Peyer's patch (tissue), 4 donors: ENCODE measurements at regions not wholly inside any gene's neighbourhood (a gene's known extent, or its start where the extent isn't known, plus 50 kb on each side); places are given as distances from the start of the nearest gene placed in this dataset.

Experiments used
- DNase-seq, 3 donors: peaks; one replicate each; pipeline ENCODE4 v3.0.0-alpha.2; 2017 to 2019
- H3K27ac ChIP-seq, 4 donors: fragments of 200-600 bp; sonication (generic); one replicate each; pipeline ENCODE4 v1.5.1; 2016 to 2019
- H3K27me3 ChIP-seq, 2 donors: fragments of 200-600 bp; sonication (generic); one replicate each; pipeline ENCODE4 v1.5.1; 2019
- H3K36me3 ChIP-seq, 3 donors: fragments of 200-600 bp; sonication (generic); one replicate each; pipeline ENCODE4 v1.5.1; 2016 to 2019
- H3K4me1 ChIP-seq, 4 donors: fragments of 200-600 bp; sonication (generic); one replicate each; pipeline ENCODE4 v1.5.1; 2016 to 2019
- H3K4me3 ChIP-seq, 4 donors: fragments of 200-600 bp; sonication (generic); 1 replicate in 3 of 4; 2 replicates in 1 of 4; pipeline ENCODE4 v1.5.1; 2016 to 2019; ENCODE audit warnings: mild to moderate bottlenecking in 1 of 4
- H3K9me3 ChIP-seq, 4 donors: fragments of 200-600 bp; sonication (generic); one replicate each; pipeline ENCODE4 v1.5.1; 2016 to 2019; ENCODE audit warnings: mild to moderate bottlenecking in 1 of 4
- CTCF ChIP-seq, 6 experiments: fragments of 450-650 bp in 4 of 6; fragments of 200-600 bp in 2 of 6; sonication (generic) in 1 of 6; IDR thresholded peaks; one replicate each; pipeline ENCODE4 v1.5.1; 2017 to 2019; ENCODE audit warnings: antibody characterized with exemption in 6 of 6, mild to moderate bottlenecking in 3 of 6, moderate library complexity in 1 of 6
- POLR2A ChIP-seq, 2 donors: fragments of 450-650 bp; IDR thresholded peaks; one replicate each; pipeline ENCODE4 v1.5.1; 2017; ENCODE audit warnings: antibody characterized with exemption in 2 of 2, mild to moderate bottlenecking in 2 of 2, moderate library complexity in 2 of 2

GRCh38 chrX:150199181-150199580 lies 163.9 kb upstream of the MAMLD1 start:
- TF ChIP-seq CTCF (IDR thresholded peaks at IDR 0.05), result no peak
- no peak for TF ChIP-seq POLR2A (IDR thresholded peaks at IDR 0.05)
- H3K27ac ChIP-seq, result no peak overlapping the region
- H3K4me1 ChIP-seq, result no peaks in the 10 kb centered on the region
- H3K36me3 ChIP-seq, result no peaks in the 10 kb centered on the region
- no peak overlapping the region for H3K4me3 ChIP-seq
- H3K27me3 ChIP-seq, result no peaks in the 10 kb centered on the region
- no peak for DNase-seq
- no peaks in the 10 kb centered on the region for H3K9me3 ChIP-seq

- no peak overlapping the region for H3K27ac ChIP-seq
- H3K36me3 ChIP-seq, result no peaks in the 10 kb centered on the region
- H3K4me3 ChIP-seq, result no peak overlapping the region
- no peak for DNase-seq
- TF ChIP-seq CTCF (IDR thresholded peaks at IDR 0.05) (no peak), POLR2A (IDR thresholded peaks at IDR 0.05) (no peak)
- H3K27me3 ChIP-seq, result no peaks in the 10 kb centered on the region
- H3K9me3 ChIP-seq, result no peaks in the 10 kb centered on the region
- no peaks in the 10 kb centered on the region for H3K4me1 ChIP-seq
Observed at GRCh38 chrX:150199803-150200202, 163.3 kb upstream of the MAMLD1 start.

- no peaks in the 10 kb centered on the region for H3K27me3 ChIP-seq
- no peaks in the 10 kb centered on the region for H3K9me3 ChIP-seq
- H3K4me1 ChIP-seq, result no peaks in the 10 kb centered on the region
- no peak overlapping the region for H3K27ac ChIP-seq
- no peaks in the 10 kb centered on the region for H3K36me3 ChIP-seq
- DNase-seq, result no peak
- no peak overlapping the region for H3K4me3 ChIP-seq
- TF ChIP-seq POLR2A (IDR thresholded peaks at IDR 0.05) (no peak), CTCF (IDR thresholded peaks at IDR 0.05) (no peak)
Observed at GRCh38 chrX:150200361-150200760, 162.8 kb upstream of the MAMLD1 start.

GRCh38 chrX:150200820-150201287 lies 162.3 kb upstream of the MAMLD1 start:
- Histone ChIP-seq H3K36me3 (no peaks in the 10 kb centered on the region), H3K4me1 (no peaks in the 10 kb centered on the region), H3K9me3 (no peaks in the 10 kb centered on the region), H3K27me3 (no peaks in the 10 kb centered on the region), H3K4me3 (no peak overlapping the region), H3K27ac (no peak overlapping the region)
- DNase-seq, result peak in 1 of 3 donors; percentile 56
- TF ChIP-seq POLR2A (IDR thresholded peaks at IDR 0.05), result no peak
- TF ChIP-seq CTCF (IDR thresholded peaks at IDR 0.05), result no peak

GRCh38 chrX:150201391-150201790 lies 161.7 kb upstream of the MAMLD1 start:
- DNase-seq, result no peak
- no peaks in the 10 kb centered on the region for H3K4me1 ChIP-seq
- no peak overlapping the region for H3K27ac ChIP-seq
- H3K36me3 ChIP-seq, result no peaks in the 10 kb centered on the region
- H3K4me3 ChIP-seq, result no peak overlapping the region
- no peaks in the 10 kb centered on the region for H3K27me3 ChIP-seq
- TF ChIP-seq CTCF (IDR thresholded peaks at IDR 0.05) (no peak), POLR2A (IDR thresholded peaks at IDR 0.05) (no peak)
- no peaks in the 10 kb centered on the region for H3K9me3 ChIP-seq

- Histone ChIP-seq H3K4me1 (no peaks in the 10 kb centered on the region), H3K36me3 (no peaks in the 10 kb centered on the region), H3K27ac (no peak overlapping the region), H3K27me3 (no peaks in the 10 kb centered on the region), H3K9me3 (no peaks in the 10 kb centered on the region), H3K4me3 (no peak overlapping the region)
- no peak for DNase-seq
- TF ChIP-seq CTCF (IDR thresholded peaks at IDR 0.05), result no peak
Observed at GRCh38 chrX:150201841-150202240, 161.3 kb upstream of the MAMLD1 start.
